ENCODE measurements at regions not wholly inside any gene's neighbourhood (a gene's known extent, or its start where the extent isn't known, plus 50 kb on each side); places are given as distances from the start of the nearest gene placed in this dataset.

DNA sequence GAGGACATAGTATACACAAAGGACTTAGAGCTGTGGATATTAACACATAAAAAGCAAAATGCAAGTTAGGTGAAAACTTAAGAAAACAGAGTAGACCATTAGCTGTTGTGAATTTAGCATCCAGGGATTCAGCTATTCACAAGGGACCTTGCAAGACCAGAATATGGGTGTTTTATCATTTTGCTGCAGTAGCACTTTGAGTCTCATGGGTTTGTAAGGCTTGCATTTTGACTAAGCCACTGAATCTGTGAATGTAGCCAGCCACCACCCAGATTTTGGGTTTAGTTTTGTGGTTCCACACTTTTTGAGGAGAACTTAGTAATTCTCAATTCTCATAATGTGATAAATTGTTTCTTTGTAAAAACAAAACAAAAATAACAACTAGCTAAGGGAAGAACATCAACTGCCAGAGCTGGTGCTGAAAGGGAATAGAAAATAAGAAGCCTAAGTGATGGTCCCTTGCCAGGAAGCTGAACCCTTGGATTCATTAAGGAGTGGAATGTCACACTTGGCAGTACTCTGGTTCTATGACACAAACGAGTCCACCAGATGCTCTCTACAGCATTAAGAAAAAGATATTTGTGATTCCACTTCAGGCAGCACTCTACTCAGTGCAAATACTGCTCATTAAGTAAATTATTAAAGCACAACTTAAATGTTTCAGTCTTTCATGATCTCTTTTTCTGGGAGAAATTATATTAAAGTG is 557.4 kb upstream of the ZNF462 start:
- TF ChIP-seq POLR2A (IDR thresholded peaks at IDR 0.05; ENCODE audit: low read depth, low read length) (no peak), JUN (IDR thresholded peaks at IDR 0.05; ENCODE audit: borderline replicate concordance, insufficient read depth, insufficient read length, low read depth) (no peak), EZH2 (IDR thresholded peaks at IDR 0.05; ENCODE audit: borderline replicate concordance, low read depth, low read length, severe bottlenecking) (no peak), POLR2AphosphoS5 (IDR thresholded peaks at IDR 0.05; ENCODE audit: insufficient read depth, low read depth, low read length) (no peak)
- TF ChIP-seq, protein P1, sequence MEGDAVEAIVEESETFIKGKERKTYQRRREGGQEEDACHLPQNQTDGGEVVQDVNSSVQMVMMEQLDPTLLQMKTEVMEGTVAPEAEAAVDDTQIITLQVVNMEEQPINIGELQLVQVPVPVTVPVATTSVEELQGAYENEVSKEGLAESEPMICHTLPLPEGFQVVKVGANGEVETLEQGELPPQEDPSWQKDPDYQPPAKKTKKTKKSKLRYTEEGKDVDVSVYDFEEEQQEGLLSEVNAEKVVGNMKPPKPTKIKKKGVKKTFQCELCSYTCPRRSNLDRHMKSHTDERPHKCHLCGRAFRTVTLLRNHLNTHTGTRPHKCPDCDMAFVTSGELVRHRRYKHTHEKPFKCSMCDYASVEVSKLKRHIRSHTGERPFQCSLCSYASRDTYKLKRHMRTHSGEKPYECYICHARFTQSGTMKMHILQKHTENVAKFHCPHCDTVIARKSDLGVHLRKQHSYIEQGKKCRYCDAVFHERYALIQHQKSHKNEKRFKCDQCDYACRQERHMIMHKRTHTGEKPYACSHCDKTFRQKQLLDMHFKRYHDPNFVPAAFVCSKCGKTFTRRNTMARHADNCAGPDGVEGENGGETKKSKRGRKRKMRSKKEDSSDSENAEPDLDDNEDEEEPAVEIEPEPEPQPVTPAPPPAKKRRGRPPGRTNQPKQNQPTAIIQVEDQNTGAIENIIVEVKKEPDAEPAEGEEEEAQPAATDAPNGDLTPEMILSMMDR (IDR thresholded peaks at IDR 0.05; ENCODE audit: extremely low read depth in 1 of 2, insufficient read depth in 1 of 2, low read depth in 1 of 2, low read length in 2 of 2) = no peak
